ENCODE measurements at regions not wholly inside any gene's neighbourhood (a gene's known extent, or its start where the extent isn't known, plus 50 kb on each side); places are given as distances from the start of the nearest gene placed in this dataset.

DNA sequence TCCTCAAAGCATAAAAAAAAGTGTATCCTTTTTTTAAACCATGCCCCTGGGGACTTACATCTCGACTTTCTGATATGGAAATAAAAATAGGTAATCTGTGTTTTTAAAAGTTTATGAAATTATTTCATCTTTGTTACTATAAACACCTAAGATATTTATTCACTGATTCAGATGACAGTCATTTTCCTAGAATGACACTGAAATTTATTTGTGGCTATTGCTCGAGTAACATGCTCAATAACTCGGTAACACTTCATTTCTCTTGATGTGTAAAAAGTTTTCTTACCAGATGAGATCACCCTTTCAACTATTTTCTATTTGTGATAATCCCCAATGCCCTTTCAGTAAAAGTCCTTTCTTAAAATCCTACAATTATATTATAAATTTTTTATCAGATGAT, 495.8 kb downstream of the TTLL7 start:
- H2AFZ ChIP-seq (ENCODE audit: control insufficient read depth, low read depth, low read length): peak overlapping the region; percentile 9; the same call in 1 of the 2 replicates
- ChIA-PET POLR2A (no interaction called here), CTCF (no interaction called here), SMC1A (ENCODE audit: uncharacterized antibody, unreplicated experiment) (interaction anchor here (0.8 kb wide), 1 partner anchor 10 kb away, joined by 3 read pairs; no protein-coding TSS in a partner anchor), RAD21 (ENCODE audit: unreplicated experiment) (no interaction called here)
- 26% methylated on average over 3 of the region's 3 CpGs for WGBS (ENCODE audit: insufficient coverage, insufficient replicate concordance, low lambda C conversion rate, missing lambda C conversion rate)
- no TSS peak for BruUV-seq (replicated peaks)
- no peak overlapping the region for H3K4me3 ChIP-seq
- in situ Hi-C loops (cut with MboI): no loop called here
- DNase-seq (ENCODE audit: low read depth, low spot score) (no peak), FAIRE-seq (no peak), ATAC-seq (no peak)
- H4K20me1 ChIP-seq (ENCODE audit: control insufficient read depth, insufficient read depth): no peaks in the 10 kb centered on the region
- TF ChIP-seq GABPA (IDR thresholded peaks at IDR 0.05; ENCODE audit: low read depth) (peak; percentile 25; the same call in 1 of the 2 replicates), FOXM1 (IDR thresholded peaks at IDR 0.05; ENCODE audit: low read depth, low read length) (peak; percentile 62; the same call in 1 of the 2 replicates), NFIC (IDR thresholded peaks at IDR 0.05; ENCODE audit: low read depth, low read length) (peak; percentile 78; the same call in 1 of the 2 replicates), TCF7 (IDR thresholded peaks at IDR 0.05; ENCODE audit: borderline replicate concordance) (0 out of 2 replicates have a peak, but pooled peaks have one; percentile 10), CREM (IDR thresholded peaks at IDR 0.05; ENCODE audit: low read depth) (peak; percentile 35; the same call in 1 of the 2 replicates), MEF2A (IDR thresholded peaks at IDR 0.05; ENCODE audit: insufficient read depth, low read depth, low read length) (peak; percentile 22; the same call in 1 of the 2 replicates), JUNB (IDR thresholded peaks at IDR 0.05) (peak; percentile 79), ETV6 (conservative IDR thresholded peaks at IDR 0.05 in 1 of 2, IDR thresholded peaks at IDR 0.05 in 1 of 2; ENCODE audit: borderline replicate concordance in 1 of 2, low read depth in 1 of 2) (no peak), RUNX3 (IDR thresholded peaks at IDR 0.05; ENCODE audit: low read length) (peak; percentile 52; the same call in 1 of the 2 replicates)
- TF ChIP-seq, protein P1, sequence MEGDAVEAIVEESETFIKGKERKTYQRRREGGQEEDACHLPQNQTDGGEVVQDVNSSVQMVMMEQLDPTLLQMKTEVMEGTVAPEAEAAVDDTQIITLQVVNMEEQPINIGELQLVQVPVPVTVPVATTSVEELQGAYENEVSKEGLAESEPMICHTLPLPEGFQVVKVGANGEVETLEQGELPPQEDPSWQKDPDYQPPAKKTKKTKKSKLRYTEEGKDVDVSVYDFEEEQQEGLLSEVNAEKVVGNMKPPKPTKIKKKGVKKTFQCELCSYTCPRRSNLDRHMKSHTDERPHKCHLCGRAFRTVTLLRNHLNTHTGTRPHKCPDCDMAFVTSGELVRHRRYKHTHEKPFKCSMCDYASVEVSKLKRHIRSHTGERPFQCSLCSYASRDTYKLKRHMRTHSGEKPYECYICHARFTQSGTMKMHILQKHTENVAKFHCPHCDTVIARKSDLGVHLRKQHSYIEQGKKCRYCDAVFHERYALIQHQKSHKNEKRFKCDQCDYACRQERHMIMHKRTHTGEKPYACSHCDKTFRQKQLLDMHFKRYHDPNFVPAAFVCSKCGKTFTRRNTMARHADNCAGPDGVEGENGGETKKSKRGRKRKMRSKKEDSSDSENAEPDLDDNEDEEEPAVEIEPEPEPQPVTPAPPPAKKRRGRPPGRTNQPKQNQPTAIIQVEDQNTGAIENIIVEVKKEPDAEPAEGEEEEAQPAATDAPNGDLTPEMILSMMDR (IDR thresholded peaks at IDR 0.05 in 2 of 3, conservative IDR thresholded peaks at IDR 0.05 in 1 of 3; ENCODE audit: control insufficient read depth in 2 of 3, extremely low read depth in 1 of 3, insufficient read depth in 1 of 3, low read depth in 3 of 3, low read length in 3 of 3): no peak
- H3K4me2 ChIP-seq (ENCODE audit: control insufficient read depth, insufficient read depth): no peak overlapping the region
- peaks cover 38% of the 10 kb centered on the region for H3K4me1 ChIP-seq (ENCODE audit: control insufficient read depth, insufficient read depth, low read length)
- no peak overlapping the region for H3K9ac ChIP-seq (ENCODE audit: control insufficient read depth, insufficient read depth, low read length)
- peak overlapping the region; percentile 90; the same call in 1 of the 2 replicates for H3K27ac ChIP-seq (ENCODE audit: control insufficient read depth, insufficient read depth)
- no peaks in the 10 kb centered on the region for H3K36me3 ChIP-seq (ENCODE audit: control insufficient read depth in 2 of 2, insufficient read depth in 2 of 2, low read length in 1 of 2)
- intact Hi-C loops (cut with micrococcal nuclease; ENCODE audit: unreplicated experiment): no loop called here
- no peaks in the 10 kb centered on the region for H3K79me2 ChIP-seq (ENCODE audit: control insufficient read depth, insufficient read depth, low read length)
- no peaks in the 10 kb centered on the region for H3K27me3 ChIP-seq (replicated peaks in 1 of 2; ENCODE audit: control insufficient read depth in 2 of 2, insufficient read depth in 2 of 2, low read length in 1 of 2)
- H3K9me3 ChIP-seq (replicated peaks; ENCODE audit: control insufficient read depth, insufficient read depth, low read length): no peaks in the 10 kb centered on the region; the same call in 1 of the 3 replicates
